Heart left ventricle (tissue), 13 donors: ENCODE measurements at regions not wholly inside any gene's neighbourhood (a gene's known extent, or its start where the extent isn't known, plus 50 kb on each side); places are given as distances from the start of the nearest gene placed in this dataset.

Experiments
- POLR2A ChIP-seq, 2 donors: fragments of 450-650 bp; IDR thresholded peaks; one replicate each; pipeline ENCODE4 v1.6.1; 2017; ENCODE audit warnings: antibody characterized with exemption in 2 of 2, mild to moderate bottlenecking in 2 of 2, moderate library complexity in 2 of 2
- TF ChIP-seq, protein P1 (sequence below), 12 donors: fragments of 200-600 bp; sonication (generic) in 4 of 12; IDR thresholded peaks; one replicate each; pipeline versions ENCODE4 v1.5.0 to v1.8.0; 2018 to 2022; ENCODE audit warnings: antibody characterized with exemption in 12 of 12, mild to moderate bottlenecking in 5 of 12
- donor health status: ischemic (EF 13 %, LVEDD 7.1; RV severe dilation, severe dysfunction).
- donor health status: DM: no; HTN: yes; CAD: no.
- donor health status: DM: no; HTN: no; CAD: no.
- donor health status: ischemic (EF 25% LVEDD 6.9; RV normal size, moderate dysfunction).
- donor health status: ischemic (EF 25% LVEDD 5.7; RV mildly dilated, moderate dysfunction).
- donor health status: ischemic (EF 35%, LVEDD 5.7; RV mildly dilated, moderate dysfunction).
- donor health status: nonischemic (EF 11% LVEDD 7.7; RV severe dilation, severe dysfunction).
- donor health status: DM: yes; HTN: yes; CAD: no.
- donor health status: PGD.
- donor health status: ischemic (EF 29% LVEDD 5.4; RV normal size, mild dysfunction).
- donor health status: nonischemic (EF 23%, LVEDD 6.1; RV moderate dilation, normal function).

DNA sequence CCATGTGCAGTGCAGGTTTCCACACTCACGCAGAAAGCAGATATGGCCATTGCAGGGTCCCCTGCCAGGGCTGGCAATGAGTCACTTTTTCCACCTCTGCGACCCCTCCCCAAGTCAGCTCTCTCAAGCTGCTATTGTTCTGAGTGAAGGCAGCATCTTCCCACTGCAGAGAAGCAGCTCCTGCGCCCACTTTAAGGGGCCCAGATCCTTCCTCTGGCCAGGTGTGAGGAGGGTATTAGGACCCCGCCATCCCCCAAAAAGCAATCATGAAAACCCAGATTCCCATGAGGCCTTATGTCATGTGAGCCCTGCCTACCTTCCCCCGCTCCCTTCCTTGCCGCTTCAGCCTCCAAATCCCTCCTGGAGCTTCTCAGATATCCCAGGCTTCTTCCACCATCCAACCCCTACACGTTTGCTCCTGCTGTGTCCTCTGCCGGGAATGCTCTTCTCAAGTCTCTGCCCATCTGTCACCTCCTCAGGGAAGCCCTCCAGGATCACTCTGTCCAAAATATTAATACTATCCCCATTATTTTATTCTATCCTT, 220.3 kb downstream of the NFATC2 start:
- TF ChIP-seq POLR2A (IDR thresholded peaks at IDR 0.05) = no peak
- TF ChIP-seq, protein P1, sequence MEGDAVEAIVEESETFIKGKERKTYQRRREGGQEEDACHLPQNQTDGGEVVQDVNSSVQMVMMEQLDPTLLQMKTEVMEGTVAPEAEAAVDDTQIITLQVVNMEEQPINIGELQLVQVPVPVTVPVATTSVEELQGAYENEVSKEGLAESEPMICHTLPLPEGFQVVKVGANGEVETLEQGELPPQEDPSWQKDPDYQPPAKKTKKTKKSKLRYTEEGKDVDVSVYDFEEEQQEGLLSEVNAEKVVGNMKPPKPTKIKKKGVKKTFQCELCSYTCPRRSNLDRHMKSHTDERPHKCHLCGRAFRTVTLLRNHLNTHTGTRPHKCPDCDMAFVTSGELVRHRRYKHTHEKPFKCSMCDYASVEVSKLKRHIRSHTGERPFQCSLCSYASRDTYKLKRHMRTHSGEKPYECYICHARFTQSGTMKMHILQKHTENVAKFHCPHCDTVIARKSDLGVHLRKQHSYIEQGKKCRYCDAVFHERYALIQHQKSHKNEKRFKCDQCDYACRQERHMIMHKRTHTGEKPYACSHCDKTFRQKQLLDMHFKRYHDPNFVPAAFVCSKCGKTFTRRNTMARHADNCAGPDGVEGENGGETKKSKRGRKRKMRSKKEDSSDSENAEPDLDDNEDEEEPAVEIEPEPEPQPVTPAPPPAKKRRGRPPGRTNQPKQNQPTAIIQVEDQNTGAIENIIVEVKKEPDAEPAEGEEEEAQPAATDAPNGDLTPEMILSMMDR (IDR thresholded peaks at IDR 0.05) = no peak
